NCI-H510A (cell line): ENCODE measurements at regions not wholly inside any gene's neighbourhood (a gene's known extent, or its start where the extent isn't known, plus 50 kb on each side); places are given as distances from the start of the nearest gene placed in this dataset.

ENCODE experiments used
- DNase-seq: peaks from one replicate; lab custom pipeline; 2025; lab: John Stamatoyannopoulos, UW

- no peak for DNase-seq
Observed at GRCh38 chr2:156845806-156846558, 409.8 kb downstream of the GPD2 start.

- no peak for DNase-seq
Observed at GRCh38 chr2:156852210-156852609, 405.3 kb upstream of the GALNT5 start.

GRCh38 chr2:156852681-156853080, 404.8 kb upstream of the GALNT5 start:
- DNase-seq = no peak

- no peak for DNase-seq
Observed at GRCh38 chr2:156864325-156864724, 393.2 kb upstream of the GALNT5 start.

- DNase-seq = no peak
Observed at GRCh38 chr2:156864753-156865152, 392.8 kb upstream of the GALNT5 start.

- DNase-seq = no peak
Observed at GRCh38 chr2:156867201-156867600, 390.3 kb upstream of the GALNT5 start.

GRCh38 chr2:156874707-156875106, 382.8 kb upstream of the GALNT5 start:
- no peak for DNase-seq

- no peak for DNase-seq
Observed at GRCh38 chr2:156883804-156884203, 373.7 kb upstream of the GALNT5 start.

- no peak for DNase-seq
Observed at GRCh38 chr2:156884216-156884615, 373.3 kb upstream of the GALNT5 start.

- no peak for DNase-seq
Observed at GRCh38 chr2:156890529-156891148, 366.9 kb upstream of the GALNT5 start.

GRCh38 chr2:156891609-156892008, 365.9 kb upstream of the GALNT5 start:
- no peak for DNase-seq

- no peak for DNase-seq
Observed at GRCh38 chr2:156892467-156893281, 364.8 kb upstream of the GALNT5 start.

- no peak for DNase-seq
Observed at GRCh38 chr2:156896294-156896693, 361.2 kb upstream of the GALNT5 start.

GRCh38 chr2:156897548-156897947, 360.0 kb upstream of the GALNT5 start:
- no peak for DNase-seq

- DNase-seq = no peak
Observed at GRCh38 chr2:156901373-156902031, 356.0 kb upstream of the GALNT5 start.

GRCh38 chr2:156903335-156903734, 354.2 kb upstream of the GALNT5 start:
- no peak for DNase-seq

- DNase-seq = no peak
Observed at GRCh38 chr2:156907806-156908205, 349.7 kb upstream of the GALNT5 start.

- no peak for DNase-seq
Observed at GRCh38 chr2:156908825-156909224, 348.7 kb upstream of the GALNT5 start.

- no peak for DNase-seq
Observed at GRCh38 chr2:156909983-156910382, 347.5 kb upstream of the GALNT5 start.

GRCh38 chr2:156915332-156915731, 342.2 kb upstream of the GALNT5 start:
- DNase-seq = no peak

- DNase-seq = no peak
Observed at GRCh38 chr2:156918410-156918809, 339.1 kb upstream of the GALNT5 start.

GRCh38 chr2:156930423-156930822, 327.1 kb upstream of the GALNT5 start:
- no peak for DNase-seq
